Uterus (tissue), 3 donors: ENCODE measurements at regions not wholly inside any gene's neighbourhood (a gene's known extent, or its start where the extent isn't known, plus 50 kb on each side); places are given as distances from the start of the nearest gene placed in this dataset.

ENCODE experiments used
- DNase-seq, 2 donors: peaks; one replicate each; pipeline ENCODE4 v3.0.0-alpha.2; 2019 to 2020
- H3K27ac ChIP-seq, 2 donors: fragments of 200-600 bp; sonication (generic); 1 replicate in 1 of 2; 2 replicates in 1 of 2; pipeline ENCODE4 v1.5.1; 2016 to 2018
- H3K27me3 ChIP-seq, 2 donors: fragments of 200-600 bp; sonication (generic); one replicate each; pipeline ENCODE4 v1.5.1; 2018 to 2019; ENCODE audit warnings: control low read depth in 1 of 2
- H3K36me3 ChIP-seq, 2 donors: fragments of 200-600 bp; sonication (generic); one replicate each; pipeline ENCODE4 v1.5.1; 2019; ENCODE audit warnings: control low read depth in 1 of 2
- H3K4me1 ChIP-seq, 2 donors: fragments of 200-600 bp; sonication (generic); one replicate each; pipeline ENCODE4 v1.5.1; 2018 to 2019; ENCODE audit warnings: control low read depth in 1 of 2
- H3K4me3 ChIP-seq, 2 donors: fragments of 200-600 bp; sonication (generic); 1 replicate in 1 of 2; 2 replicates in 1 of 2; pipeline ENCODE4 v1.5.1; 2018 to 2019; ENCODE audit warnings: mild to moderate bottlenecking in 1 of 2
- H3K9me3 ChIP-seq, 2 donors: fragments of 200-600 bp; sonication (generic); one replicate each; pipeline ENCODE4 v1.5.1; 2019; ENCODE audit warnings: control low read depth in 1 of 2
- POLR2A ChIP-seq, 2 donors: fragments of 450-650 bp; IDR thresholded peaks; one replicate each; pipeline ENCODE4 v1.6.1; 2016; ENCODE audit warnings: antibody characterized with exemption in 2 of 2, mild to moderate bottlenecking in 1 of 2, moderate library complexity in 1 of 2
- intact Hi-C: fragments of 100-400 bp; cut with DNase I; formaldehyde crosslinking; loops from one replicate; pipeline ENCODE4 v1.15.1; 2023; ENCODE audit warnings: low total_unique reads
- TF ChIP-seq, protein P1 (sequence below), 4 experiments: fragments of 200-600 bp in 2 of 4; fragments of 450-650 bp in 2 of 4; sonication (generic) in 2 of 4; IDR thresholded peaks; one replicate each; pipeline ENCODE4 v1.5.1; 2016 to 2019; ENCODE audit warnings: antibody characterized with exemption in 4 of 4, mild to moderate bottlenecking in 2 of 4, moderate library complexity in 1 of 4
- donor health status: DM: yes; HTN: yes; CAD: no.

DNA sequence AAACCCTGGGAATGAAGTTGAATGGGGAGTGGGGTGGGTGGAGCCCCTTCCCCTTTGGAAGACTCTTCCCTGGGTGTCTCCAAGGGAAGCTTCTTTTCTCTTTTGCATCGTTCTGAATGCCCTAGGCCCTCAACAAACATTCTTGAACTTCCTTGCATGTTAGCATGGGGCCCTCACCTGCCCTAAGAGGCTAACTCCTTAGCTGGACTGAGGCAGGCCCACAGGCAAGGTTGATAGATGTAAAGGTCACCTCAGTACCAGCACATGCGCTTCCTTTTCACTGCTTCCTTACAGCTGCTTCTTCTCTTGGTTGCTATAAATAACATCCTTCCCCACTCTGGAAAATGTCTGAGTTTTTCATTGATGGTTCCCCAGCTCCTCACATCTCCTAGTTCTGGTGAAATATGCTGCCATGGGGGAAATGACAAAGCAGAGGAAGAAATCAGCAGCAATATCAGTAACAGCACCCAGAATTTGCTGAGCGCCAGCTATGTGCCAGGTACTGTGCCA lies 160.6 kb upstream of the FRMD6 start:
- H3K27ac ChIP-seq = peak overlapping the region; percentile 57 to 66
- intact Hi-C loops = no loop called here
- TF ChIP-seq POLR2A (IDR thresholded peaks at IDR 0.05) = no peak
- TF ChIP-seq, protein P1, sequence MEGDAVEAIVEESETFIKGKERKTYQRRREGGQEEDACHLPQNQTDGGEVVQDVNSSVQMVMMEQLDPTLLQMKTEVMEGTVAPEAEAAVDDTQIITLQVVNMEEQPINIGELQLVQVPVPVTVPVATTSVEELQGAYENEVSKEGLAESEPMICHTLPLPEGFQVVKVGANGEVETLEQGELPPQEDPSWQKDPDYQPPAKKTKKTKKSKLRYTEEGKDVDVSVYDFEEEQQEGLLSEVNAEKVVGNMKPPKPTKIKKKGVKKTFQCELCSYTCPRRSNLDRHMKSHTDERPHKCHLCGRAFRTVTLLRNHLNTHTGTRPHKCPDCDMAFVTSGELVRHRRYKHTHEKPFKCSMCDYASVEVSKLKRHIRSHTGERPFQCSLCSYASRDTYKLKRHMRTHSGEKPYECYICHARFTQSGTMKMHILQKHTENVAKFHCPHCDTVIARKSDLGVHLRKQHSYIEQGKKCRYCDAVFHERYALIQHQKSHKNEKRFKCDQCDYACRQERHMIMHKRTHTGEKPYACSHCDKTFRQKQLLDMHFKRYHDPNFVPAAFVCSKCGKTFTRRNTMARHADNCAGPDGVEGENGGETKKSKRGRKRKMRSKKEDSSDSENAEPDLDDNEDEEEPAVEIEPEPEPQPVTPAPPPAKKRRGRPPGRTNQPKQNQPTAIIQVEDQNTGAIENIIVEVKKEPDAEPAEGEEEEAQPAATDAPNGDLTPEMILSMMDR (IDR thresholded peaks at IDR 0.05) = no peak
- H3K4me3 ChIP-seq = no peak overlapping the region
- H3K27me3 ChIP-seq = no peaks in the 10 kb centered on the region
- no peak for DNase-seq
- no peaks in the 10 kb centered on the region for H3K9me3 ChIP-seq
- H3K4me1 ChIP-seq = no peaks in the 10 kb centered on the region
- no peaks in the 10 kb centered on the region for H3K36me3 ChIP-seq

GRCh38 chr14:51491776-51492175 lies 159.9 kb upstream of the FRMD6 start:
- peak overlapping the region; percentile 57 to 66 for H3K27ac ChIP-seq
- TF ChIP-seq, protein P1 (IDR thresholded peaks at IDR 0.05) = no peak
- no peak for TF ChIP-seq POLR2A (IDR thresholded peaks at IDR 0.05)
- intact Hi-C loops = no loop called here

DNA sequence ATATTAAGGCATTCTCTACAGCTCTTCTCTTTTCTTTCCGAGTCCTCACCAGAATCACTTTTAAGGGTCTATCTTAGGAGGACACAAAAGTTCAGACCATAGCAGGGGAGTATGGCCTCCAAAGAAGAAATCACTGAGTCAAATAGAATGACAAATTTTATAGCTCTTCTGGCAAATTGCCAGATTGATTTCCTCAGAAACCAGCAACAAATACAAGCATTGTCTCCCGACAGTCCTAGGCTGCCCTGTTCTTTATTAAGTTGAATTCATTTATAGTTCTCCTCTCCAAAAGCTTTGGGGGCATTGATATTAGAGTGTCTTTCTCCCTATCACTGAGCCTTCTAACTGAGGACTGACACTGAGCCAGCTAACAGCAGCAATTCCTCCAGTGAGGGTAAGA lies 156.4 kb upstream of the FRMD6 start:
- no peak overlapping the region for H3K4me3 ChIP-seq
- H3K27ac ChIP-seq = no peak overlapping the region
- no peaks in the 10 kb centered on the region for H3K4me1 ChIP-seq
- intact Hi-C loops = no loop called here
- no peaks in the 10 kb centered on the region for H3K36me3 ChIP-seq
- no peak for DNase-seq
- H3K9me3 ChIP-seq = no peaks in the 10 kb centered on the region
- TF ChIP-seq, protein P1 (IDR thresholded peaks at IDR 0.05) = no peak
- TF ChIP-seq POLR2A (IDR thresholded peaks at IDR 0.05) = no peak
- no peaks in the 10 kb centered on the region for H3K27me3 ChIP-seq

More at GRCh38 chr14:51491776-51492175, 159.9 kb upstream of the FRMD6 start:
- no peak overlapping the region for H3K4me3 ChIP-seq
- DNase-seq = no peak
- no peaks in the 10 kb centered on the region for H3K9me3 ChIP-seq
- H3K4me1 ChIP-seq = no peaks in the 10 kb centered on the region
- H3K36me3 ChIP-seq = no peaks in the 10 kb centered on the region
- no peaks in the 10 kb centered on the region for H3K27me3 ChIP-seq

DNA sequence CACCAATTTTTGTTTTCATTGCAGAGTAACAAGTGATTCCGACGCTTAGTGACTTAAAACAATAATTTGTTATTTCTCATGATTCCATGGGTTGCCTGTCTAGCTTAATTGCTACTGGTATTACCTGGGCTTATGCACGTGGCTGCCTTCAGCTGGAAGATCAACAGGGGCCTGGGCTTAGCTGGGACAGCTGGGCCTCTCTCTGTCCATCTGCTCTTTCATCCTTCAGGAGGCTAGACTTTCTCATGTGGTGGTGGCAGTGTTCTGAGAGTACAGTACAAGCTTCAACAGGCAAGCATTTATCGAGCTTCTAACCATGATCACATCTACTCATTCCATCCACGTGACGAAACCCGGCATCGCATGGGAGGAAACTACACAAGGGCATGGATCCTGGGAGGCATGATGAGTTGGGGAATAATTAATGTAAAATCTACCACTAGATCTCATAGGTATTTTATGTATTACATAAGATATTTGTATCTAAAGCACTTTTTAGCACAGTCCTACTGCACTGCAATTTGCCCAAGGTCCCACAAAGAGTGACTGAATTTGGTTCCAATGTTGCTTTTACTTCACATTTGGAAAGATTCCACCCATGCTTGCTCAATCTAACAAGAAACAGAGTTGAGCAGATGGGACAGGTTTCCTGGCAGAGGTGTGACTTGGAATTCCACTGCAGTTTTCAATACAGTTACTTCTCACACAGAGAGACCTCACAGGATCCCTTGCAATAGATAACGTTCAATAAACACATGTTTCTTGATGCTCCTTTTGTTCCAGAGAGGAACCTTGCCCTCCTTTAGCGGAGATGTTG lies 153.1 kb upstream of the FRMD6 start:
- no peaks in the 10 kb centered on the region for H3K9me3 ChIP-seq
- TF ChIP-seq, protein P1 (IDR thresholded peaks at IDR 0.05) = no peak
- no peak for TF ChIP-seq POLR2A (IDR thresholded peaks at IDR 0.05)
- H3K4me3 ChIP-seq = no peak overlapping the region
- DNase-seq = no peak
- H3K27ac ChIP-seq = no peak overlapping the region
- intact Hi-C loops = no loop called here
- no peaks in the 10 kb centered on the region for H3K27me3 ChIP-seq
- no peaks in the 10 kb centered on the region for H3K36me3 ChIP-seq
- H3K4me1 ChIP-seq = no peaks in the 10 kb centered on the region

DNA sequence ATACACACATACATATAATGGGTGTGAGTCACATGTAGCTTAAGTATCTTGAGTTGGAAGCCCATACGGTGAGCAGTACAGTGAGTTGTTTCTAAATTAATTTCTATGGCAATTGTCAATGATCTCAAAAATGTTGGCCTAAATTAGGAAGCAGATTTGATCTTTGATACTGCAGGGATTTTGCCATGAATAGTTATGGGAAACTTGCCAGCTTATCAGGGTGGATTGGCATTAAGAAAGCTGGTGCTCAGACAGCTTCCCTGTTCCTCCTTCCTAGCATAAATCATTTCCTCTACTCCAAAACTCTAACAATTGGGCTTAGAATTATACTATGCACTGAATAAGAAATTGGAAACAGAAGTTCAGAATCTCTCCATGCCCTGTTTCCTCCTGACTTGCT lies 150.9 kb upstream of the FRMD6 start:
- DNase-seq = no peak
- Histone ChIP-seq H3K27me3 (no peaks in the 10 kb centered on the region), H3K4me3 (no peak overlapping the region), H3K27ac (no peak overlapping the region), H3K36me3 (no peaks in the 10 kb centered on the region), H3K4me1 (no peaks in the 10 kb centered on the region), H3K9me3 (no peaks in the 10 kb centered on the region)
- intact Hi-C loops = no loop called here
- no peak for TF ChIP-seq POLR2A (IDR thresholded peaks at IDR 0.05)
- TF ChIP-seq, protein P1 (IDR thresholded peaks at IDR 0.05) = no peak
